ENCODE measurements at regions not wholly inside any gene's neighbourhood (a gene's known extent, or its start where the extent isn't known, plus 50 kb on each side); places are given as distances from the start of the nearest gene placed in this dataset.

DNA sequence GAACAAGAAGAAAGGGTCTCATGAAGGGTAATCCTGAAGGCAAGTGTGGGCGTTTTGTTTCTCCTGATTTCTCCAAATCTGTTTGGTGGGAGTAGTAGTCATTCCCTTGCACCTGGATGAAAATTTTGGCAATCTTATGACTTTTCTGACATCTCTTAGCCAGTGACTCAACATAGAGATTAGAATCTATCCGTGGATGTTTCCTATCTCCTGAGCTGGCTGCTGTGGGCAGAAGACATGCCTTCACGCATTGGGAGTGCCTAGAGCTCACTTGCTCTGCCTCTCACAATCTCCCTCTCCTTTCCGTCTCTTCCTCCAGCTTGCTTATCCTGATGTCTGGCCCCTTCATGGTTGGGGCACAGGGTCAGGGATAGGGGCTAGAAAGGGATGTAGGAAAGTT is 174.2 kb upstream of the NFIA start:
- H3K9me3 Mint-ChIP-seq = no peaks in the 10 kb centered on the region
- Histone ChIP-seq H3K4me1 (ENCODE audit: control insufficient read depth in 1 of 2, insufficient read depth in 2 of 2, low read length in 2 of 2) (peaks cover 7 to 8% of the 10 kb centered on the region in 2 donors), H2AFZ (ENCODE audit: insufficient read depth, low read depth, low read length, poor library complexity, severe bottlenecking) (no peak overlapping the region), H4K20me1 (ENCODE audit: insufficient read depth, low read length) (no peaks in the 10 kb centered on the region), H3K79me2 (ENCODE audit: insufficient read depth, low read length) (no peaks in the 10 kb centered on the region), H3K9me3 (replicated peaks in 1 of 2; ENCODE audit: control insufficient read depth in 1 of 2, insufficient read depth in 1 of 2, low read length in 2 of 2) (no peaks in the 10 kb centered on the region), H3K27ac (ENCODE audit: low read depth in 1 of 2, low read length in 2 of 2) (no peak overlapping the region), H3K4me3 (replicated peaks in 1 of 3; ENCODE audit: low read depth in 2 of 3, low read length in 3 of 3) (no peak overlapping the region), H3K27me3 (ENCODE audit: control insufficient read depth in 2 of 2, insufficient read depth in 2 of 2, low read length in 2 of 2) (no peaks in the 10 kb centered on the region), H3K36me3 (replicated peaks in 1 of 2; ENCODE audit: control insufficient read depth in 1 of 2, insufficient read depth in 2 of 2, low read length in 2 of 2) (no peaks in the 10 kb centered on the region), H3K9ac (ENCODE audit: insufficient read depth, low read length, poor library complexity, severe bottlenecking) (no peak overlapping the region), H3K4me2 (replicated peaks; ENCODE audit: extremely low read depth, low read length, poor library complexity, severe bottlenecking) (no peak overlapping the region)
- DNase-seq = no peak
- intact Hi-C loops (cut with micrococcal nuclease) = no loop called here
- H3K4me3 Mint-ChIP-seq = no peak overlapping the region
- peaks cover 0 to 1% (median 0%) of the 10 kb centered on the region in 3 donors for H3K27me3 Mint-ChIP-seq (ENCODE audit: low read depth in 3 of 3)
- WGBS (ENCODE audit: insufficient coverage) = 100% methylated on average over 1 of the region's 4 CpGs
- peaks cover 14% of the 10 kb centered on the region for H3K4me1 Mint-ChIP-seq
- no peak for TF ChIP-seq CTCF (IDR thresholded peaks at IDR 0.05)
- H3K27ac Mint-ChIP-seq = no peak overlapping the region
- H3K36me3 Mint-ChIP-seq = no peaks in the 10 kb centered on the region

GRCh38 chr1:60906526-60906925 is 175.8 kb upstream of the NFIA start:
- H3K4me1 Mint-ChIP-seq = peaks cover 4% of the 10 kb centered on the region
- Histone ChIP-seq H3K9ac (ENCODE audit: insufficient read depth, low read length, poor library complexity, severe bottlenecking) (no peak overlapping the region), H3K4me2 (replicated peaks; ENCODE audit: extremely low read depth, low read length, poor library complexity, severe bottlenecking) (no peak overlapping the region), H3K79me2 (ENCODE audit: insufficient read depth, low read length) (no peaks in the 10 kb centered on the region), H3K9me3 (replicated peaks in 1 of 2; ENCODE audit: control insufficient read depth in 1 of 2, insufficient read depth in 1 of 2, low read length in 2 of 2) (no peaks in the 10 kb centered on the region), H3K4me1 (ENCODE audit: control insufficient read depth in 1 of 2, insufficient read depth in 2 of 2, low read length in 2 of 2) (no peaks in the 10 kb centered on the region), H3K36me3 (replicated peaks in 1 of 2; ENCODE audit: control insufficient read depth in 1 of 2, insufficient read depth in 2 of 2, low read length in 2 of 2) (no peaks in the 10 kb centered on the region), H3K4me3 (replicated peaks in 1 of 3; ENCODE audit: low read depth in 2 of 3, low read length in 3 of 3) (no peak overlapping the region), H3K27ac (ENCODE audit: low read depth in 1 of 2, low read length in 2 of 2) (no peak overlapping the region), H2AFZ (ENCODE audit: insufficient read depth, low read depth, low read length, poor library complexity, severe bottlenecking) (no peak overlapping the region), H4K20me1 (ENCODE audit: insufficient read depth, low read length) (no peaks in the 10 kb centered on the region), H3K27me3 (ENCODE audit: control insufficient read depth in 2 of 2, insufficient read depth in 2 of 2, low read length in 2 of 2) (no peaks in the 10 kb centered on the region)
- peak overlapping the region in 1 of 7 donors; percentile 78 for H3K27ac Mint-ChIP-seq
- H3K9me3 Mint-ChIP-seq = no peaks in the 10 kb centered on the region
- no CpG with 5 or more reads among the region's 1 CpG for whole genome bisulfite sequencing (ENCODE audit: insufficient coverage)
- H3K36me3 Mint-ChIP-seq = no peaks in the 10 kb centered on the region
- H3K4me3 Mint-ChIP-seq = no peak overlapping the region
- H3K27me3 Mint-ChIP-seq (ENCODE audit: low read depth in 3 of 3) = peaks cover 0 to 1% (median 0%) of the 10 kb centered on the region in 3 donors
- no peak for TF ChIP-seq CTCF (IDR thresholded peaks at IDR 0.05)
- intact Hi-C loops (cut with micrococcal nuclease) = no loop called here
- no peak for DNase-seq
